HL-60 (cell line): ENCODE measurements at regions not wholly inside any gene's neighbourhood (a gene's known extent, or its start where the extent isn't known, plus 50 kb on each side); places are given as distances from the start of the nearest gene placed in this dataset.

Source experiments
- CTCF ChIP-seq: IDR thresholded peaks from one replicate; pipeline ENCODE4 v1.5.1; 2011; ENCODE audit warnings: low read length, control low read depth, inconsistent platforms; ENCODE audit not compliant: insufficient read depth
- GABPA ChIP-seq: IDR thresholded peaks from 2 replicates; pipeline ENCODE4 v1.6.1; 2012; ENCODE audit warnings: low read depth
- POLR2AphosphoS5 ChIP-seq: IDR thresholded peaks from 2 replicates; pipeline ENCODE4 v1.6.1; 2012; ENCODE audit warnings: low read depth

DNA sequence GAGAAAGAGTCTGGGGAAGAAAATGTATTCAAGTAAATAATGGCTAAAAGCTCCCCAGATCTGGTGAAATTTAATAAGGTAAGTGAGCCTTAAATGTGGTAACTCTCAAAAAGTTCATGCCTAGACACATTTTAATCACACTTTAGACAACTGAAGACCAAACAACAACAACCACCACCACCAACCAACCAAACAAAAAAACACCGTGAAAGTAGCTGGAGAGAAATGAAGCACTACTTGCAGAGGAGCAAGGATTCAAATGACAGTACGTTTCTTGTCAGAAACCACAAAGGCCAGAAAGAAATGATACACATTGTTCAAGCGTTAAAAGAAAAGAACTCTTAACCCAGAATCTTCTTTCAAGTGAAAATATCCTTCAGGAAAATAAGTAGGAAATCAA lies 208.3 kb downstream of the MYRFL start:
- TF ChIP-seq POLR2AphosphoS5: no peak
- no peak for TF ChIP-seq CTCF
- no peak for TF ChIP-seq GABPA
